Right atrium auricular region (tissue), 2 donors: ENCODE measurements at regions not wholly inside any gene's neighbourhood (a gene's known extent, or its start where the extent isn't known, plus 50 kb on each side); places are given as distances from the start of the nearest gene placed in this dataset.

ENCODE experiments used
- DNase-seq: peaks from one replicate; pipeline ENCODE4 v3.0.0-alpha.2; 2019; ENCODE audit warnings: low spot score
- H3K27ac ChIP-seq, 2 donors: fragments of 200-600 bp; sonication (generic); 1 replicate in 1 of 2; 2 replicates in 1 of 2; pipeline ENCODE4 v1.5.1; 2016 to 2019
- H3K27me3 ChIP-seq, 2 donors: fragments of 200-600 bp; sonication (generic); one replicate each; pipeline versions ENCODE4 v1.5.1 to v1.6.0; 2017 to 2019
- H3K36me3 ChIP-seq: fragments of 200-600 bp; sonication (generic); one replicate; pipeline ENCODE4 v1.5.1; 2016
- H3K4me1 ChIP-seq, 2 donors: fragments of 200-600 bp; sonication (generic); one replicate each; pipeline versions ENCODE4 v1.5.1 to v1.6.0; 2017 to 2019
- H3K4me3 ChIP-seq, 2 donors: fragments of 200-600 bp; sonication (generic); 1 replicate in 1 of 2; 2 replicates in 1 of 2; pipeline ENCODE4 v1.5.1; 2017 to 2019; ENCODE audit warnings: mild to moderate bottlenecking in 1 of 2, moderate library complexity in 1 of 2
- H3K9me3 ChIP-seq, 2 donors: fragments of 200-600 bp; sonication (generic); one replicate each; pipeline ENCODE4 v1.5.1; 2019
- CTCF ChIP-seq, 2 donors: fragments of 200-600 bp; sonication (generic); IDR thresholded peaks; one replicate each; pipeline ENCODE4 v1.5.1; 2019; ENCODE audit warnings: antibody characterized with exemption in 2 of 2

DNA sequence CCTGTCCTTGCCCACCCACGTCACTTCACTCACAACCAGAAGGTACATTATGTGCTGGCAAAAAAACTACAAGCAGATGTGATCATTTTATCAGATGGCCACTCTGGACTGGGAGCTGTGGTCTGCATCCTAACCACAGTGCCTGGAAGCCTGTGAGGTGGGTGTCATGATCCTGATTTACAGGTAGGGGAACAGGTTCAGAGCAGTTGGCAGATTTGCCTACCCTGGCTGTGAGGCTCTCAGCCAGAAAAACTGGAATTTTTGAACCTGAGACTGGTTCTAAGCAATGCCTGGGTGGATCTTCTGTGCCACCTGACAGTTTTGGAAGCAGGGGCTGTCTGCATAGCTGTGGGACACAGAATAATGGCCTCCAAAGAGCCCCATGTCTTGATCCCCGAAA, 150.8 kb downstream of the SYF2 start:
- H3K4me3 ChIP-seq: no peak overlapping the region
- no peak overlapping the region for H3K27ac ChIP-seq
- peaks cover 6 to 26% of the 10 kb centered on the region in 2 donors for H3K9me3 ChIP-seq
- no peak for TF ChIP-seq CTCF (IDR thresholded peaks at IDR 0.05)
- H3K27me3 ChIP-seq: no peaks in the 10 kb centered on the region
- H3K36me3 ChIP-seq: no peaks in the 10 kb centered on the region
- H3K4me1 ChIP-seq: no peaks in the 10 kb centered on the region
- DNase-seq: no peak

GRCh38 chr1:25080294-25081209, 150.5 kb upstream of the RUNX3 start:
- no peaks in the 10 kb centered on the region for H3K36me3 ChIP-seq
- no peak overlapping the region for H3K27ac ChIP-seq
- DNase-seq: no peak
- H3K4me1 ChIP-seq: no peaks in the 10 kb centered on the region
- H3K27me3 ChIP-seq: no peaks in the 10 kb centered on the region
- TF ChIP-seq CTCF (IDR thresholded peaks at IDR 0.05): no peak
- H3K9me3 ChIP-seq: peaks cover 6 to 26% of the 10 kb centered on the region in 2 donors
- no peak overlapping the region for H3K4me3 ChIP-seq

GRCh38 chr1:25079048-25079447, 149.0 kb upstream of the RUNX3 start:
- no peak for TF ChIP-seq CTCF (IDR thresholded peaks at IDR 0.05)
- no peak overlapping the region for H3K4me3 ChIP-seq
- no peaks in the 10 kb centered on the region for H3K36me3 ChIP-seq
- no peaks in the 10 kb centered on the region for H3K4me1 ChIP-seq
- no peaks in the 10 kb centered on the region for H3K27me3 ChIP-seq
- no peak for DNase-seq
- H3K9me3 ChIP-seq: peaks cover 6 to 26% of the 10 kb centered on the region in 2 donors
- H3K27ac ChIP-seq: no peak overlapping the region

DNA sequence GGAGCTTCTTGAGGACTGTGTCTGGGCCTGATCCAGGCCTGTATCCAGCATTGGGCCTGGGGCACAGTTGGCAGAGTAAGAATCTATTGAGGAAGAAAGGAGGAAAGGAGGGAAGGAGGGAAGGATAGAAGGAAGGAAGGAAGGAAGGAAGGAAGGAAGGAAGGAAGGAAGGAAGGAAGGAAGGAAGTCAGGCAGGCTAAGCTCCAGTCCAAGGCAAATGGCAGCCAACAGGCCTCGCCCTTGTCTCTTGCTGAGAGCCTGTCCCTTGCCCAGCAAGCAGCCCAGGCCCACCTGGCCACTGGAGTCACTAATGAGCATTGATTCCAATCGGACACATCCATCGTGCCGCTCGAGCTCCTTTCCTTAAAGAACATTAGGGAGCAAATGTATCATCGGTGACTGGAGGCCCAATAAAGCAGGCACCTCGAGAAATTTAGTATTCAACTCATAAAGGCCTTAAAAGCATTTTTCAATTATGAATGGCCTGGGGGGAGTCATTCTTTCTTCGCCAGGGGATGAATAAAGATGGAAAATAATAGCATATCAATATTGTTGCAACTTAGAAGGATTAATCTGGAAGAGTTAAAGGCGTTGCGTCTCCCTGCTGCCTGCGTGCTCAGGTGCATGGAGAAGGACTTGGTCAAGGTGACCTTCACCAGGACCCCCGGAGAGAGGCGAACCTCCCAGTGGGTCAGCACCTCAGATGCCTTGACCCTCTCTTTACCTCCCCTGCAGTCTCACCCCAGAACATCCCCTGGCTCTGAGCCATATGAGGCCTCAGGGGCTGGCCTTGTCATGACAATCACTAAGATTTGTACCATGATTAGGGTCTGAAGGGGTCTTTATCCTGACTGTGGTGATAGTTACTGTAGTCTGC, 144.5 kb upstream of the RUNX3 start:
- Histone ChIP-seq H3K27ac (no peak overlapping the region), H3K36me3 (no peaks in the 10 kb centered on the region), H3K4me1 (no peaks in the 10 kb centered on the region), H3K9me3 (peaks cover 6 to 25% of the 10 kb centered on the region in 2 donors), H3K4me3 (no peak overlapping the region), H3K27me3 (no peaks in the 10 kb centered on the region)
- no peak for DNase-seq
- no peak for TF ChIP-seq CTCF (IDR thresholded peaks at IDR 0.05)

DNA sequence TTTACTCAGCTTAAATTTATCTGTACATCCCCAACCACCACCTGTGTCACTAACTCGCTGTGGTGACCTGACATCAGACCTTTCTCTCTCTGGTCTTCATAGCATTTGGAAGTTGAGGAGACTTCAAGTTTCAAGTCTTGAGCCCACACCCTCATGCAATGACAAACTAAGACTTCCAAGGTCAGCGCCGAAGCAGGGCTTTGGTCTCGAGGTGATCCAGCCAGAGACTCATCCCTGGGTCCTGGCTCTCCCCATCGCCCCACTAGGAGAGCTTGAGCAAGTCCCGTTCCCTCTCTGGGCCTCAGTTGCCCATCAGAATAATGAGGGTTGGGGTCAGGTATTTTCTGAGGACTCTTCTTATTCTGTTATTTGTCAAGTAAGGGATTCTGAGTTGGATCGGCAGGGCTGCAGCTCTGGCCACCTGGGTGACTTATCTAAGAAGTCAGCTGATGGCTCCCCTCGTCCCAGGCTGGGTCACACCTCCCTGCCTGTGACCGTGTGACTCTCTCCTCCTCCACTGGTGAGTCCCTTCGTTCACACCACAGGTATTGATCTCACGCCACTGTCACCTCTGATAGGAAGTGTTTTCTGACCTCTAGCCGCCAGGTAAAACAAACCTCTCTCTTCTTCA, 143.7 kb upstream of the RUNX3 start:
- no peaks in the 10 kb centered on the region for H3K36me3 ChIP-seq
- no peak for TF ChIP-seq CTCF (IDR thresholded peaks at IDR 0.05)
- H3K27ac ChIP-seq: no peak overlapping the region
- H3K9me3 ChIP-seq: peaks cover 6 to 17% of the 10 kb centered on the region in 2 donors
- H3K4me3 ChIP-seq: no peak overlapping the region
- H3K4me1 ChIP-seq: no peaks in the 10 kb centered on the region
- DNase-seq: no peak
- no peaks in the 10 kb centered on the region for H3K27me3 ChIP-seq
